ENCODE measurements at regions not wholly inside any gene's neighbourhood (a gene's known extent, or its start where the extent isn't known, plus 50 kb on each side); places are given as distances from the start of the nearest gene placed in this dataset.

DNA sequence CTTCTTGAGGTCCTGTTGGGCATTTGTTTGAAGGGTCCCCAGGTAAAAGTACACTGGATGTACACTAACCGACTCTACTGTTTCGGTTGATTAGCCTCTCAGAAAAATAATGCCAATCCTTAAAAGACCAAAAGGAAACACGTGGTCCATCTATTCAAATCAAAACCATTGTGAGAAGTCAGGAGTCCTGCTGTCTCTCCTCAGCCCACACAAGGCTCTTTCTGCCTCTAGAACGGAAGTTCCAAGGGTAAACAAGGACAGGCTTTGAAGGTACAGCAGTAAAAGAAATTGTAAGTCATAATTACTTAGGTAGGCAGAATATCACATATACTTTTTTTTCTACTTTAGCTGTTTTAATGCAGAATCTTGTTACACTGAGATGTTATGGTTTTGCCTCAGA, 71.7 kb upstream of the TPK1 start:
- no peak for DNase-seq
- no peaks in the 10 kb centered on the region for H3K36me3 ChIP-seq
- H3K9me3 ChIP-seq: peaks cover 0 to 2% (median 0%) of the 10 kb centered on the region in 11 donors
- 50 to 55% methylated on average over 4 of the region's 4 CpGs for WGBS, 2 donors
- no peak for ATAC-seq
- intact Hi-C loops (cut with DNase I): no loop called here
- no peak overlapping the region for H3K4me3 ChIP-seq
- peaks cover 0 to 3% (median 0%) of the 10 kb centered on the region in 7 donors for H3K27me3 ChIP-seq
- TF ChIP-seq, protein P1, sequence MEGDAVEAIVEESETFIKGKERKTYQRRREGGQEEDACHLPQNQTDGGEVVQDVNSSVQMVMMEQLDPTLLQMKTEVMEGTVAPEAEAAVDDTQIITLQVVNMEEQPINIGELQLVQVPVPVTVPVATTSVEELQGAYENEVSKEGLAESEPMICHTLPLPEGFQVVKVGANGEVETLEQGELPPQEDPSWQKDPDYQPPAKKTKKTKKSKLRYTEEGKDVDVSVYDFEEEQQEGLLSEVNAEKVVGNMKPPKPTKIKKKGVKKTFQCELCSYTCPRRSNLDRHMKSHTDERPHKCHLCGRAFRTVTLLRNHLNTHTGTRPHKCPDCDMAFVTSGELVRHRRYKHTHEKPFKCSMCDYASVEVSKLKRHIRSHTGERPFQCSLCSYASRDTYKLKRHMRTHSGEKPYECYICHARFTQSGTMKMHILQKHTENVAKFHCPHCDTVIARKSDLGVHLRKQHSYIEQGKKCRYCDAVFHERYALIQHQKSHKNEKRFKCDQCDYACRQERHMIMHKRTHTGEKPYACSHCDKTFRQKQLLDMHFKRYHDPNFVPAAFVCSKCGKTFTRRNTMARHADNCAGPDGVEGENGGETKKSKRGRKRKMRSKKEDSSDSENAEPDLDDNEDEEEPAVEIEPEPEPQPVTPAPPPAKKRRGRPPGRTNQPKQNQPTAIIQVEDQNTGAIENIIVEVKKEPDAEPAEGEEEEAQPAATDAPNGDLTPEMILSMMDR (IDR thresholded peaks at IDR 0.05): no peak
- peaks cover 0 to 9% (median 0%) of the 10 kb centered on the region in 9 donors for H3K4me1 ChIP-seq
- H3K27ac ChIP-seq: no peak overlapping the region

DNA sequence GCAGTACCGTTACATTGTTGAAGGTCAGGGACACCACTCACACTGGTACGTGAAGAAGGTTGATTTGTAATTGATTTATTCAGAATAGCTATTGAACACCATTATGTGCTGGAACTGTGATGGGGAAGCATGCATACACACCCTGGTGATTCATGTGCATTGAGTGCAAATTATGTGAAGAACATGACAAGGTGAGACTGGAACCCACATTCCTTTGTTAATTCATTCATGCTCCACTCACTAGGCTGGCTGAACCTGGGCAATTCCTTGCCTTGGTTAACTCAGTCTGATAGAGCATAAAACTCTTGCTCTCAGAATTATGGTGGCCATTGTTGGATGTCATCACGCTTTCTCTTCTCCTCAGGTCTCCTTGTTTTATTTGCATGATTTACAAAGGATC, 67.3 kb upstream of the TPK1 start:
- H3K27me3 ChIP-seq: no peaks in the 10 kb centered on the region
- no peak overlapping the region for H3K4me3 ChIP-seq
- intact Hi-C loops (cut with DNase I): no loop called here
- DNase-seq: no peak
- WGBS, 2 donors: 86 to 87% methylated on average over 3 of the region's 3 CpGs
- TF ChIP-seq, protein P1 (IDR thresholded peaks at IDR 0.05): no peak
- H3K4me1 ChIP-seq: peaks cover 0 to 5% (median 0%) of the 10 kb centered on the region in 9 donors
- H3K36me3 ChIP-seq: no peaks in the 10 kb centered on the region
- H3K27ac ChIP-seq: no peak overlapping the region
- peaks cover 0 to 2% (median 0%) of the 10 kb centered on the region in 11 donors for H3K9me3 ChIP-seq
- no peak for ATAC-seq

DNA sequence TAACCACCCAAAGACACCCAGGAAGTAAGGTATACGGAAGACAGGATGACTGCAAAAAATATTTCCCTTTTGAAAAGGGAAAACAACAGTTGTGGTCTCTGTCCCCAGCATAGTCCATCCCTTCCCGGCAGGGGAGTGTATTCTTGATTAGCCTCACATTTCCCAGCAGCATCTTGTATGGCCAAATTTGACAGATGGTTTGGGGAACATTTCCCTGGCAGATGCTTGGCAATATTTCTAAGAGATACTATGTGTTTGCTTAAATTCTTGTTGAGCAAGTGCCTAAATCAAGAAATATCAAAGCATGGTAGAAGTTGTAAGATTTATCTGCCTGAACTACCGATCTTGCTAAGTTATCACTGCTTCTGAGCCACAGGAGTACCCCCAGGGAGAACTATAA, 56.9 kb upstream of the TPK1 start:
- Histone ChIP-seq H3K27ac (no peak overlapping the region), H3K4me3 (no peak overlapping the region), H3K36me3 (no peaks in the 10 kb centered on the region), H3K27me3 (peaks cover 0 to under 1% (median 0%) of the 10 kb centered on the region in 7 donors), H3K9me3 (no peaks in the 10 kb centered on the region), H3K4me1 (no peaks in the 10 kb centered on the region)
- 58% methylated on average over 3 of the region's 3 CpGs for WGBS, 2 donors
- DNase-seq (no peak), ATAC-seq (no peak)
- TF ChIP-seq, protein P1 (IDR thresholded peaks at IDR 0.05): no peak
- intact Hi-C loops (cut with DNase I): no loop called here

Measured in heart right ventricle (tissue), 16 donors.